HG02938 (cell line): ENCODE measurements at regions not wholly inside any gene's neighbourhood (a gene's known extent, or its start where the extent isn't known, plus 50 kb on each side); places are given as distances from the start of the nearest gene placed in this dataset.

Source experiments
- ATAC-seq: cut with Tn5 transposase; IDR thresholded peaks from one replicate; pipeline ENCODE4 v1.9.1; 2021; ENCODE audit warnings: mild to moderate bottlenecking, moderate library complexity; ENCODE audit not compliant: unreplicated experiment

DNA sequence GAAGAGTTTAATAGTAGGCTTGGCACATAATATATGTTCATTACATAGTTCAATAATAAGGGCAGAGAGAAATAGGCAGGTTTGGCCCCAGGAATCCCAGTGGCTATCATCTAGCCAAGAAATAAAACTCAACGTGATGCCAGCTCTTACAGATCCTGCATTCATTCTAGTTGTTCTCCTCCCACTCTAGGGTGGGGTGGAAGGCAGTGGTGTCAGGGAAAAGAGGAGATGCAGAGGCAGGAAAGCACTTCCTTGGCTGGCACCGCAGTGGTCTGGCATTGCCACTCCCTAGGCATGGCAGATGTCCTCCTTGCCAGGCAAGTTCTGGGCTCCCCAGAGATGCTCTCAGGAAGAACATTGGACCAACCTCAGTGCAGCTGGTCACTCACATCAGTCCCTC lies 383.6 kb downstream of the GRIN2B start:
- ATAC-seq, result no peak

DNA sequence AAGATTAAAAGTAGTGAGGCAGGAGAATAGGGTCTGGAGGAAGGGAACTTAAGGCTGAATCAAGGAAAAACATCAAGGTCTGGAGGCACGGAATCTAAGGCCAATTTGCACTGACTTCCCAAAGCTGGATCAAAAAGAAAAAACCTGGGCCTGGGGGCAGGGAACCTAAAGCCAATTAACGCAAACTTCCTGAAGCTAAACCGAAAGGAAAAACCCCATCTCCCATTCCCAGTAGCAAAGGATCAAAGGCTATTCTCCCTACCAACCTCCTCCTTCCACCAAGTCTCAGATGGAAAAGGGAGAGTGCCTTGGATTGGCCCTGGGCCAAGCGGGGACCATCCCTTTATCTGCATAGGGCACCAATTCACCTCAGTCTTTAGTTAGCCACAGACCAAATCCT lies 384.2 kb downstream of the GRIN2B start:
- ATAC-seq, result no peak

DNA sequence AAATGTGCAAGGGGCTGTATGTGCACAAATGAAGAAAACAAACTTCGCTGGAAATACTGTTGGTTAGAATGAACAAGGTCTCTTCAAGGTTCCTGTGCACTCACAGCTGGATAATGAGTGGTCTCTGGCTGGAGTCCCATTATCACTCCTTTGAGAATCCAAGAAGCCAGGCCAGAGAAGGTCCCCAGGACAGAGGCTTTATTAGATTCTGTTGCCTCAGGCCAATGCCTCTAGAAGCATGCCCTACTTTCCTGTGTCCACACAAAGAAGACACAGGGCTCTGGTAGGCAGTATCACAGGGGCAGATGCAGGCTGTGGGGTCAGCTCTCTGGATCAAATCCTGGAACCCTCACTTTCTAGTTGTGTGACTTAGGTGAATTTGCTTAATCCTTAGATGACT lies 384.7 kb downstream of the GRIN2B start:
- ATAC-seq, result no peak

DNA sequence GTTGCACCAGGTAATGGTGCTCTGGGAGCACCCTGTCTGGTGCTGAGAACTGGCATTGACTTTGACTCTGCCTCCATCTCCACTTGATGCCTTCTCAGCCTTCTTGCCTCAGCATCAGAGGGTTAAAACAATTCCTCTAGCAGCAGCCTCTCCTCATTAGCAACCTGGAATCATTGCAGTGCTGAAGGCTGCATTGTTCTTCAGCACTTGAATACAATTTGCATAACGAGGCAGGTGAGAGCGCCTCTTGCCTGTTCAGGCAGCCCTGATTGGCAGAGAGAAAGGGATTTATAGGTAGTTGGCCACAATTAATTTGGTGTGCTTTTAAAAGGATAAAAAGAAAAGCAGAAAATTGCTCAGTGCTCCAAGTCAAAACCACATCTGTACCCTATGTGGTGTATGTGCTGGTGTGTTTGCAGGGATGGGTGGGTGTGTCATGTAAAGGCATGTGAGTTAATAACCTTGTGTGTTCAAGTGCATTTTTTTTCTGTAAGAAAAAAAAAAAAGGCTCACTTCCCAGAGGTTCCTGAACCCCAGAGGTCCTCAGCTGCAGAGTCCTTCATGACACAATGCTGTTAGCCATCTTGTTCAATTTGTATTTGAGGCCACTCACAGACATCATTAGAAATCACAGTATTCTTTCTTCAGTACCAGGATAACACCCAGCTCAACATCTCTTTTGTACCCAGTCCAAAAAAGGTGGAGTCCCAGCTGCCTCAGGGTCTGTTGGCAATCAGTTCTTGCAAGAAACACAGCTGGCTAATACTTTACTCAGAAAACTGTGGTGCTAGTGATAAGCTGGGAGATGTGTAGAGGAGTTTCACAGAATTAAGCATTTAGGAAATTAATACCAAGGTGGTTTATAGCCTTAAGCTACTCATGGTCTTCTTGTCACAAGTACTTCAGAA lies 385.6 kb downstream of the GRIN2B start:
- no peak for ATAC-seq

DNA sequence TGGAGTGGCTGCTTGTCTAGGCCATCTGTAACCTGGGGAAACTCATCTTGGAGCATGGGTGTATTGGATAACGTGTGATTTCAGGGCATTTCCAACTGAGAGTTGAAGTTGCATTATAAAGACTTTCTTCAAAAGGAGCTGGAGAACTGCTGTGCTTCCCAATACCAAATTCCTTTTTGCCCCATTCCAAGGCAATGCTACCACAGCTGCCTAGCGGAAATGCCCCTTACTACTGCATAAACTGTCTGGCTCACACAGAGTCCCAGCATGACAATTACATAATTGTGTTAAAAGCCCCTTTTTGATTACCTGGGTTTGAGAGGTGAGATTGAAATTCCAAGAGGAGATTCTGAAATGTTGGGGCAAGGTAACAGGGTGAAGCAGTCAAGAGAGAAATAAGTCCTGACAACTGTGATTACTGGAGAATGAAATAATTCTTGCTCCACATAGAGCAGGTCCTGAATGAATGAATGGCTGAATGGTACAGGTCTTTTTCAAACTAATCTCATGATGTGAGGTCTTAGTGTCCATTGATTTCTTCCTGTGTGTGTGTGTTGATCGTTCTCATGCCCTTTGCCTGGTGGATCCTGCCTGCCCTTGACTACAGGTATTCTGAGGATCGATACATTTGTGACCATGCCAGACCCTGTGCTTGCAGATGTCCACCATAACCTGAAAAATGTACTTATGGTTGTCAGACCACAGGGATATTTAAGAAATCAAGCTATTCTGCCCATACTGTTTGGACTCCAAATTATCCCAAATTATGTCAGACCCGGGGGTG lies 386.5 kb downstream of the GRIN2B start:
- no peak for ATAC-seq

DNA sequence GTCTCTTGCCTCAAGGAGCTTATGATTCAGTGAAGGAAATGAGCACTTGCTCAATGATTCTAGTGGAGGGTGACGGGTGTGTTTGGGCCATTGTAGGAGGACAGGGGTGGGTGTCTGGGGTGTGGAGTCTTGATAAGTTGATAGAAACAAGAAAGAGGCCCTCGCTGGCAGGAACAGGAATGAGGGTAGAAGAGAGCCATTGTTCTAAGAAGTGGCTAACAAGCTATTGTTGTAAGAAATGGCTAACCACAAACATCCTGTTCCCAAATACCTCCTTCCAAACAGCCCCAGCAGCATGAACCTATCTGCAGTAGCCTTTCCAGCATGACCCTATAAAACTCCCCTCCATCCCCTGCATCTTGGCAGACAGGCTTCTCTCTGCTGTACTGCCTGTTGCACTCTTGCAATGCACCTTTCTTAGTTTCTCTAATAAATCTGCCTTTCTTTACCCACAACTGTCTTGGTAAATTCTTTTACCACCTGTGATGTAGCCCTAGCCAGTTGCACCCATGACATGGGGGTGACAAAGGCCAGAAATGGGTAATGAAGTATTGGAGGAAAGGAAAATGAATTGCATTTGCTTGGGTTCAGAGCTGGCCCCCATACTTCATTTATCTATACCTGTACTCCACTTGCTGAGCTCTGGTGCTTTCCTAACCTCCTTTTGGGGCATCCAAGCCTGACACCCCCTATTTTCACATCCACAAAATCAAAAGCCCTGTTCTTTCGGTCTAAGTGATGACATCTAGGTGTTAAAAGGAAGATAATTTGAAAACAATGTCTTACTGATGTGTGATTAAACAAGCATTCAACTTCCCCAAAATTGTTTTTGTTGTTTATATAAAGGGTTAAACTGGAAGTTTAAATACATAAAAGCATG lies 389.1 kb downstream of the GRIN2B start:
- ATAC-seq, result no peak

DNA sequence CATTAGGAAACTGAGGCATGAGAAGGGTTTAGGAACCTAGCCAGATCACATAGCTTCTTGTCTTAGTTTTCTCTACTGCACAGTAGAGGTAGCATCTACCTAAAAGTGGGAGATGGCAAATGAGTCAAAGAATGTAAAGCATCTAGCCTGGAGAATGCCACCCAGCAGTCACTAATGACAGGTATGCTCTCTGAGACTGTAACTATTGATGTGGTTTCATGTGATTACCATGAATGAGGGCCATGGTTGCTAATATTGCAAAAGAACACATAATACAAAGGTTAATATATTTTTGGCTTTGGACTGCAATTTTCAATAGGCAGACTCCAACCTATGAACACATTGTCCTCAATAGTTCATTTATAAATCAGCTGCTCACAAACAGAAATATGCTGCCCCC lies 389.9 kb downstream of the GRIN2B start:
- no peak for ATAC-seq

DNA sequence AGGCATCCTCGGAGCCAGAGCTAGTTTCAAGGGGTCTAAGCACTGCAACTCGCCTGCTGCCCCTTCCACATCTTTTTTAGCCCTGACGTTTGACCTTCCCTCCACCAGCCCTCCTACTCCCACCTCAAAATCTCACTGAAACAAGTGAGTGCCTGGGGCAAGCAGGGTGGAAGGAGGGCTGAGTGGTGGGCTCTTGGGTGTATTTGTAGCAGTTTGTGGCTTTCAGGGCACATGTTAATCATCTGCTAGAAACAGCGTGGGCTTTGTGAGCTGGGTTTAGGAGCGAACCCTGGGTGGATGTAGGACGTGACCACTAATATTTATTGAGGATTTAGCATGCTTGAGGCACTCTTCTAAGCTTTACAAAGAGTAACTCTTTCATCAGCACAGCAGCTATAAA lies 390.3 kb downstream of the GRIN2B start:
- ATAC-seq, result no peak

DNA sequence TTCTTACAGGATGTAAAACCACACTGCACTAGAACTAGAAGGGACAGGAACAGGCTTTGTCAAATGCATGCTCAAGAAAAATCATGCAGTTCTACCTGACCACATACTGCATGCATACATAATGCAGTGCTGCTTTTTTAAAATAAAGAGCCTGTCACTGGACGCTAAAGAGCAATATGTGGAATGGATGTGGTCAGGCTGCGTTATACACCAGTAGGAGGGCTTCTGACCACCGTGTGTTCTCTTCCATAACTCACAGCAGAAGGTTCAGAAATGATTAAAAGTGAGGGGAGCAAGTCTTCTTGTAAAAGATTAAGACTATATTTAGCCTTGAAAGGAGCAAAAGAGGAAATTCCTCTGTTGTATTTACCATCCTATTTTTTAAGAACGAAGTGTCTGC lies 392.0 kb downstream of the EMP1 start:
- ATAC-seq, result no peak

DNA sequence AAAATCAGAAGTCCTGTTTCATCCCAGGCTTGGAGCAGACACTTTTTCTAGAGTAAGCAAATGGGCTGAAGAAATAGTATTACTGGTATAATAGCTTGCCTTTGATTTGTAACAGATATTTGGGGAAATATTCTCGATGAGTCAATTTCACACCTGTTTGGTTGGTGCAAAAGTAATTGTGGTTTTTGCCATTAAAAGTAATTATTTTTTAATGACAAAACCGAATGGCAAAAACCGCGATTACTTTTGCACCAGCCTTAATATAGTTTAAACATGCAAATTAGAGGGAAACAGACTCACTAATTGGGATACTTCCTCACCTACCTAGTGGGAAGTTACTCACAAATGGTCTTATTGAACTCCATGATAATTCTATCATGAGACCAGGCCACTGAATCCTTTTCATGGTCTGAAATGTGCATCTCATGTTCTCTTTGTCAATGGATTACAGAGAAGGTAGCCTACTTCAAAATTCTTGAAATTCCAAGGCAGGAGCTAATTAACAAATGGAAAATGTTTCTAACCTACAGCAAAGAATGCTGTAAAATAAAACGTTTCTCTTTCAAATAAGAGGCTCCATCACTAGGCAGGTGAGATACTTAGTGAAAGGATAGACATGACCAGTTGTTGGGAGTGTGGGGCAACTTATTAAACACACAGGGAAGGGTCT lies 391.3 kb downstream of the EMP1 start:
- no peak for ATAC-seq

DNA sequence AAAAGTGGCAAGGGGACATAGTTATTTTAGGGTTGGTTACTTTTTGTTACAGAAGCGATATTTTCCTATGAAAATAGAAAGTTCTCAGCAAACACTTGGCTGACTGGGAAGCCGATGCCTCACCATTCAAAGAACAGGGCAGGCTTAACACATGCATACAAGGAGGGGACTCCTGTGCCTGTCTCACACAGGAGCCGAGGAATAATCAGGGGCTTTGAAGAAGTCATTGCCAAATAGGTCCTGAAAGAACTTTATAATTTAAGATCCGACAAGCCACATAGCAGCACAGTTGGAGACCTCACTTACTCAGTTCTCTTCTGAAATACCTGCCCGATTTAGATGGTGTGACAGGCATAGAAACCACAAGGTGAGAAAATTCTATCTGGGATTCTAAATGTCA lies 389.8 kb downstream of the EMP1 start:
- no peak for ATAC-seq

DNA sequence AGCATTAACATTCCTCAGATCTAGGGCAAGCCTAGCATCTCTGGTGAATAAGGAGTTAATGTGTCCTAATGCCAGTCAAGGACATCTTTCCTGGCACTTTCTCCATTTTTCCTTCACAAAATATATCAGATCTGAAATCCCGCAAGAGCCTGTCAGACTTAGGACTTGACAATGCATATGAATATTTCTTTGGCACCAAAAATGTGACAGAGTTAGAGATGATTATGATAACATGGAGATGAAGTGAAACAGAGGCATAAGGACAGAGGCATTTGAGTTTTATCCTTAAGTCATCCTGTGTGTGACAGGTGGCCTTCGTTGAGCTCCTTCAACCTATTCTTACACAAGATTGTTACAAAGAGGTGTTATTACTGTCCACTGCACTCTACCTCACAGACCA lies 388.0 kb downstream of the EMP1 start:
- ATAC-seq, result no peak

DNA sequence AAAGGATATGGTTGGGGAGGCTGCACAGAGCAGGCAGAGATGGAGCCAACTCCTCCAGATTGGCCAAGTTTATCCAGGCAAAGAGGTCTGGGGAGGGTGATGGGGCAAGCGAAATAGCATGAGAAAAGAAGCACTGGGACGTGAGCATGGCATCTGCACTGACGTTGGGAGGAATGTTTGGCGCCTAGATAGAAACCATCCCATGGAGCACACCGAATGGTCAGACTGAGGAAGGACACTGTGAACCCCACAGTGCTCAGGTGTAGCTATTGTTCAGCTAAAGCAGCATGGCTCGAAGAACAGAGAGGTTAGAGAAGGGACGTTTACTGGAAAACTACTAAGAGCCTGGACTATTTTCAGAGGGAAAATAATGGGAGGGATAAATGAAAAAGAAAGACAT lies 387.1 kb downstream of the EMP1 start:
- no peak for ATAC-seq

DNA sequence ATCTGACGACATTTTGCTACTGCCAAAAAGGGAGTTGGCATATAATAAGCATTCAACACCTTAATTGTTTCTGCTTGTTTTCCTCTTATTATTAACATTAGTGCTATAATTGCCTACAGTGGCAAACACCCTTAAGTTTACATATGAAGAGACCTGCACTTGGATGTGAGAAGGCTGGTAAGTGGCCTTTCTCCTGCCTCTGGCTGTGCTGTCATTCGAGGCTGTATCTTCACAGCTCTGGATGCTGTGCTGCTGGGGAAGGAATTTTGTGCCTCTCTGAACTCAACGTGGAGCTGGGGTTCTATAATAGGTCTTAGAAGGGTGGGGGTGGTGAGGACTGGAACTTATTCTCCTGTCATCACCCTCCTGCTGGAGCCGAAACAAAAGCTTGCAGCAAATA lies 385.9 kb downstream of the EMP1 start:
- no peak for ATAC-seq

DNA sequence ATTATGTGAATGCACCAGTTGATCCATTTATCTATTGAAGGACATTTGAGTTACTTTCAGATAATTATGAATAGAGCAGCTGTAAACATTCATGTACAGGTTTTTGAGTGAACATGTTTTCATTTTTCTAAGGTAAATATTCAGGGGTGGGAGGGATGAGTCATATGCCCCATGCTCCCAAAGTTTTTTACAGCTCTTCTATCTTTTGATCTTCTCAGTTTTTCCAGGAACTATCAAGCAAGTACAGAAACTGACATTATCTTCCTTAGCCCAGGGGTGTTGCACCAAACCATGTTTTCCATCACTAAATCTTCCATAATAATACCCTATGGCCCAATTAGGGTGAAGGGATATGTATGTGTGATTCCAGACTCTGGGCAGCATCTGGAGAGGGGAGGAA lies 384.5 kb downstream of the EMP1 start:
- no peak for ATAC-seq

DNA sequence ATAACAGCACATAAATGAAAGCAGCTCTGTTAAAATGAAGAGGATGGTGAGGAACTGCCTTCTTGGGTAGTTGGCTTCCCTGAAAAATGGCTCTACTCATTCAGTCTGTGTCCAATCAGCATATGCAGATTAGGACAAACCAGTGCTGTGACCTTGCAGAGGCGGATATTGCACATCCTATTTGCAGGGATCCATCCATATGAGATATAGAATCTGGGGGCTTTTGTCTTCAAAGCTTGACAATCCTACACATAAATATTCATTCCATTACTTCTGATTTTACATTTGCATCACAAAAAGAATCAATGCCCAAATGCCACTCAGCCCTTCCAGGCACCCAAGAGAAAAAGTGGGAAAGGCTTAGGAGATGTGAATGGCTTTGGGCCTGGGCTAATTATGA lies 383.7 kb downstream of the EMP1 start:
- no peak for ATAC-seq

DNA sequence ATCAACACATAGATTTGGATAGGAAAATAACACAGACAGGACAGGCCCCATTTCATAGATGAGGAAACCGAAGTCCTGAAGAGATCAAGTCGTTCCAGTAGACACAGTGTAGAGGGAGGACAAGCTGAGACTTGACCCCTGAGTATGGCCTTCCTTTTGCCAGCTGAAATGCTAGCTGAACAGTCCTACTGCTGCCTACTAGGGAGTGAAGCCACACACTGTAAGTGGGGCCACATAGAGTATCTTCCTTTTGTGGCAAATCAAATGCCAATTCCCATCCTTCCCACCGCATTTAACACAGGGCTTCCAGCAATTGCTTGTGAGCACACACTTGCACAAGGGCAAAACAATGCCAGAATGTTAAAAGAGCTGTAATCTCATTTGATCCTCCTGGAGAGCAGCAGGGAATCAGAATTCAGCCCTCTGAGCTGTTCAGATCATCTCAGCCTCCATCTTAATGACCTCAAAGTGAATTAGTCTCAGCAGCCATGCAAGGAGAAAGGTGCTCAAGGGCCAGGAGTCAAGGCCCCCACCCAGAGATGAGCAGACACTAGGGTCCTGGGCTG lies 380.5 kb downstream of the EMP1 start:
- no peak for ATAC-seq

DNA sequence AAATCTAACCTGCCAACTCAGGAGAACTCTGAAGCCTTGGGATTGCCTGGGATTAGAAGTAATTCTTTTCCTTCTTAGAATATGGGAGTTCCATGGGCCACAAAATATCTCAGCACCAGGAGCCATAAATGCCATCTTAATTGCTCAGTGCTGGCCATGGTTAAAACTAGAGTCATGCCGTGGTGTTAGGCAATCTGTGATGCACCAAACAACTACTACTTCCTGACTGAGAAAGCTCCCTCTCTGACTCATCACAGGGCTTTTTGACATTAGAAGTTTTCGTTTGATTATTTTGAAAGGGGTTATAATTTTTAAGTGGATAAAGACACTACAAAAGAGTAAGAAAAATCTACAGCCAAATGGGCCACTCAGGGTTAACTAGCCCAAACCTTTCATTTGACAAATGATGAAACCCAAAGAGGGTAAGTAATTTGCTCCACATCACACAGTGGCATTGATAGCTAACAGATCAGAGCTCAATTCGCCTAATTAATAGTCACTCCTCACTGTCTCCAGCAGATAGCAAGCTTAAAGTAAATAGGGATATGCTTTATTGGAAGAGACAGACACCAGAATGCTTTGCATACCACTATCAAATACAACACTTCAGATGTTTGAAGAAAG lies 377.3 kb downstream of the EMP1 start:
- ATAC-seq, result no peak

DNA sequence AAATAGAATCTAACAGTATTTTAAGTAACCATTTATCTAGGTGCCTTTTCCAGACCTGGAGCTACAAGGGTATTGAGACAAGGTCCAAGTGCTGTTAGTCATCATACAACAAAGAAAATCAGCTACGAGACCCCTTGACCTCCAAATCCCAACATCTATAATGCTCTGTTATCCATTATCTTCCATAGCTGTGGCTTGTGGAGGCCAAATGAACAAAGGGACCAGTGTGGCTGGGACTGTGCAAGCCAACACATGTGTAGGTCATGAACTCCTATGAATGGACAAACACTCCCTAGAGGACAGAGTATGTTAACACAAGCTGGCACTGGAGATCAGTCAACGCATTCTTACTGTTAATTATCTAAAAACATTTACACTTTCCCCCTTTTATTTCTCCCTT lies 374.5 kb downstream of the EMP1 start:
- ATAC-seq, result no peak
